ENCODE measurements at regions not wholly inside any gene's neighbourhood (a gene's known extent, or its start where the extent isn't known, plus 50 kb on each side); places are given as distances from the start of the nearest gene placed in this dataset.

- TF ChIP-seq GATA2 (IDR thresholded peaks at IDR 0.05; ENCODE audit: low read depth, low read length) = no peak
- no peak for TF ChIP-seq GATA3 (IDR thresholded peaks at IDR 0.05; ENCODE audit: low read depth, low read length)
Observed at GRCh38 chr11:44361813-44362212, 51.9 kb upstream of the ALX4 start.

DNA sequence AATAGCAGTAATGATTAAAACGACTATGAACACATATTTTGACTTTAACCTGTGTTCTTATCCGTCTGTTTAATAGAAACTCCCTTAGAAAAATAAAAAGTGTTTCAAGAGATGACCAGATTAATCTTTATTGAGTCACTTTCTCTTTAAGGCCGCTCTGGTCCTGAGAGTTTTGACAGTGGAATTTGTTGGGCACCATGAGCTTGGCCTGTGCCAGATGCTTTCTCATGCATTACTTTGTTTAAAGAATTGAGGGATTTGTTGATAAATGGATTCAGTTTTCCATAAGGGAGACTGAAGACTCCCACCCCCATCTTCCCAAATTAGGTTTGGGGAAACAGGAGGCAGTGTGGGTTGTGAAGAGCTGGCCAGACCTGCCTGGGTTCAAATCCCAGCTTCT, 53.2 kb upstream of the ALX4 start:
- no peak for TF ChIP-seq GATA2 (IDR thresholded peaks at IDR 0.05; ENCODE audit: low read depth, low read length)
- no peak for TF ChIP-seq GATA3 (IDR thresholded peaks at IDR 0.05; ENCODE audit: low read depth, low read length)

- no peak for TF ChIP-seq GATA2 (IDR thresholded peaks at IDR 0.05; ENCODE audit: low read depth, low read length)
- no peak for TF ChIP-seq GATA3 (IDR thresholded peaks at IDR 0.05; ENCODE audit: low read depth, low read length)
Observed at GRCh38 chr11:44364596-44364995, 54.7 kb upstream of the ALX4 start.

- TF ChIP-seq GATA2 (IDR thresholded peaks at IDR 0.05; ENCODE audit: low read depth, low read length) (no peak), GATA3 (IDR thresholded peaks at IDR 0.05; ENCODE audit: low read depth, low read length) (no peak)
Observed at GRCh38 chr11:44365616-44366015, 55.7 kb upstream of the ALX4 start.

- no peak for TF ChIP-seq GATA2 (IDR thresholded peaks at IDR 0.05; ENCODE audit: low read depth, low read length)
- TF ChIP-seq GATA3 (IDR thresholded peaks at IDR 0.05; ENCODE audit: low read depth, low read length) = no peak
Observed at GRCh38 chr11:44366026-44366425, 56.1 kb upstream of the ALX4 start.

- TF ChIP-seq GATA3 (IDR thresholded peaks at IDR 0.05; ENCODE audit: low read depth, low read length) (no peak), GATA2 (IDR thresholded peaks at IDR 0.05; ENCODE audit: low read depth, low read length) (no peak)
Observed at GRCh38 chr11:44366741-44367140, 56.8 kb upstream of the ALX4 start.

GRCh38 chr11:44367452-44367851, 57.5 kb upstream of the ALX4 start:
- TF ChIP-seq GATA3 (IDR thresholded peaks at IDR 0.05; ENCODE audit: low read depth, low read length) = no peak
- no peak for TF ChIP-seq GATA2 (IDR thresholded peaks at IDR 0.05; ENCODE audit: low read depth, low read length)

DNA sequence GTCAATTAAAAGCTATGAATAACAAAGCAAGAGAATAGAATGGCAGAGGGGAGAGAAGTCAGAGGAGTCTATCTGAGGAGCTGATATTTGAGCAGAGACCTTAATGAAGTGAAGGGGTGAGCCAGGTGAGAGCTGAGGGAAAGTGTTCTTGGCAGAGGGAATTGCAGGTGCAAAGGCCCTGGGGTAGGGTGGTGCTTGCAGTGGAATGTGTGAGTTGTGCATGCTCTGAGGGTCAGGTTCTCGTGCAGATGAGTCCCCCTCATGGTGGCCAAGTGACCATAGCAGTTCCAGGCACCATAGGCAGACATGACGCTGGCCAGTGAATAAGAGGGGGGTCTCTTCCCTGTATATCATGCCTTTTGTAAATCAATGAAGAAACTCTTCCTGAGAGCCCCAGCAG, 58.9 kb upstream of the ALX4 start:
- TF ChIP-seq GATA2 (IDR thresholded peaks at IDR 0.05; ENCODE audit: low read depth, low read length) = no peak
- no peak for TF ChIP-seq GATA3 (IDR thresholded peaks at IDR 0.05; ENCODE audit: low read depth, low read length)

DNA sequence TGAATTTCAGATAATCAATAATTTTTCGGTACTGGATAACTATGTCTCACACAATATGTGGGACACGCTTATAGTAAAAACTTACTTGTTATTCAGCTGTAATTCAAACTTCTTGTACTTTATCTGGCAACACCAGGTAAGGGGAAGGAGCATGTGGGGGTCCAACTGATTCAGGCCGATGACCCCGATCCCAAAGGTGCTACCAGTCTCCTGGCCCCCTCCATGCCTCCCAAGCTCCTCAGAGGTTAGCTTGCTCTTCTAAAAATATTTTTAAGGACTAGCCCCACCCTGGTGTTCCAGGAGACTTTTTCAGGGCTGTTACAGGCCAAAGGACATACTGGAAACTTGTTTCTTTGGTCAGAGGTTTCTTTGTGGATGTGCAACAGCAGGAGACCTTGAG, 61.8 kb upstream of the ALX4 start:
- TF ChIP-seq GATA2 (IDR thresholded peaks at IDR 0.05; ENCODE audit: low read depth, low read length) (no peak), GATA3 (IDR thresholded peaks at IDR 0.05; ENCODE audit: low read depth, low read length) (no peak)

DNA sequence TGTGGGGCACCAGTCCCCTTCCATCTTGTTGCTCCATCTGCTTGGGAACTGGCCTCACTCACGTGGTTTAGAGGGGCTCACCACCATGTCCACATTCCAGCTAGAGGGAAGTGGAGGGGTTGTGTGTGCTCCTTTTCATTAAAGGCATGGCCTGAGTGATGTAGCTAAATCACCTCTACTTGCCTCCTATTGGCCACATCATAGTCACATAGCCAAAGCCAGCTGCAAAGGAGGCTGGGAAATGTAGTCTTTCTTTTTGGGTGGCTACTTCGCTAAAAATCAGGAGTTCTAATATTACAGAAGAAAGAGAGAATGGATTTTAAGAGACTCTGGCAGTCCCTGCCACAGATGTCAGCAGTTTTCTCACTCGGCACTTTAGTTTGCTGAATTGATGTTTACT, 63.0 kb upstream of the ALX4 start:
- no peak for TF ChIP-seq GATA2 (IDR thresholded peaks at IDR 0.05; ENCODE audit: low read depth, low read length)
- TF ChIP-seq GATA3 (IDR thresholded peaks at IDR 0.05; ENCODE audit: low read depth, low read length) = no peak

DNA sequence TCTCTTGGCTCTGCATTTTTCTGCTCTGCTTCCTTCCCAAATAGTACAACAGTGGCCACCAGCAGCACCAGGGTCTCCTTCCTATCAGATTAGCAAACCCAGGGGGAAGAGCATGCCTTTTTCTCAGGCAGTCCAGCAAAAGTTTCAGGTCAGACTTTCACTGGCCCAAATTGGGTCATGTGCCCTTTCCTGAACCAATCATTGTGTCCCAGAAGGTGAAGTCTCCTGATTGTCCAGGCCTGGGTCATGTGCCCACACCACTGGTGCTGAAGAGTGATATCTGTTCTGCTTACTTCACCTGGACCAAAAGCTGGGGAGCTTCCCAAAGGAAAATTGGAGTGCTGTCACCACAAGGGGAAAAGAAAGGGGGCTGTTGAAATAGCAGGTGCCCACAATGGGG, 64.1 kb upstream of the ALX4 start:
- no peak for TF ChIP-seq GATA2 (IDR thresholded peaks at IDR 0.05; ENCODE audit: low read depth, low read length)
- TF ChIP-seq GATA3 (IDR thresholded peaks at IDR 0.05; ENCODE audit: low read depth, low read length) = no peak

- no peak for TF ChIP-seq GATA2 (IDR thresholded peaks at IDR 0.05; ENCODE audit: low read depth, low read length)
- TF ChIP-seq GATA3 (IDR thresholded peaks at IDR 0.05; ENCODE audit: low read depth, low read length) = no peak
Observed at GRCh38 chr11:44376423-44376822, 66.5 kb upstream of the ALX4 start.

DNA sequence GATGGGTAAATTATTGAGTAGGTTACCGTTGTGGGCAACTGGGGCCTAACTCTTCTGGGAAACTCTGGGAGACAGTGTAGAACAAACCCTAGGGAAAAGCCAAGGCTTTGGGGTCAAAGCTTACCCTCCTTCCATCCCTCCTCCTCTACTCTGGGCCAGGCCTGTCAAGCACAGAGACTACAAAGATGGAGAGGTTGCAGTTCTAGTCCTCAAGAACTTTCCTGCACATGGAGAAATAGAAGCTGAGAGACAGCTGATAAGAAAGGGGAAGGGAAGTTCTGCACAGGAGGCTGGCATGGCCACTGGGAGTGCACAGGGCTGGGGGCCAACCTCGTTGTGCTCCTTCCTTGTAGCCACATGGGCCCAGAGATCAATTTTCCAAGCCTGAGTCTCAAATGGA, 67.2 kb upstream of the ALX4 start:
- TF ChIP-seq GATA3 (IDR thresholded peaks at IDR 0.05; ENCODE audit: low read depth, low read length) (no peak), GATA2 (IDR thresholded peaks at IDR 0.05; ENCODE audit: low read depth, low read length) (no peak)

GRCh38 chr11:44377914-44378321, 68.0 kb upstream of the ALX4 start:
- TF ChIP-seq GATA2 (IDR thresholded peaks at IDR 0.05; ENCODE audit: low read depth, low read length) (no peak), GATA3 (IDR thresholded peaks at IDR 0.05; ENCODE audit: low read depth, low read length) (no peak)

GRCh38 chr11:44379141-44380008, 69.4 kb upstream of the ALX4 start:
- TF ChIP-seq GATA3 (IDR thresholded peaks at IDR 0.05; ENCODE audit: low read depth, low read length) (no peak), GATA2 (IDR thresholded peaks at IDR 0.05; ENCODE audit: low read depth, low read length) (no peak)

DNA sequence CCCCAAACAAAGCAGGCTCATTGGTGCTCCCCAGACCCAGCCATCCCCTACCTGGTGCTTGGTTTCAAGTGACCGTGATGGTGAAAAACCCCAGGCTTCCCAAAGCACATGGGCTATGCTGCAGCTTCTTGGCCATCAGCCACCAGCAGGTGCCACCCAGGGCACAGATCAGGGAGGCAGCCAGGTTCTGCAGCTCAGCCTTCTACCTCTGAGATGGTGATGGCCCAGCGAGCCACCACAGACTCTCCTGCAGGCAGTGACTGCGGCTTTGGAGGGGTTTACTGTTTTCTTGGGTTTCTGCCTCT, 70.0 kb upstream of the ALX4 start:
- no peak for TF ChIP-seq GATA3 (IDR thresholded peaks at IDR 0.05; ENCODE audit: low read depth, low read length)
- TF ChIP-seq GATA2 (IDR thresholded peaks at IDR 0.05; ENCODE audit: low read depth, low read length) = no peak

Data from SH-SY5Y (cell line).